Skin epidermis (tissue), 12 donors: ENCODE measurements at regions not wholly inside any gene's neighbourhood (a gene's known extent, or its start where the extent isn't known, plus 50 kb on each side); places are given as distances from the start of the nearest gene placed in this dataset.
"Not testable (repeated sequence)": the region's sequence is repeated elsewhere in the genome, so short reads cannot be mapped to it uniquely, and the experiment has no call there.

Experiments used
- H3K27ac ChIP-seq, 21 experiments: fragments of 200-600 bp; sonication (generic) in 11 of 21; one replicate each; pipeline ENCODE4 v1.5.0; 2020; ENCODE audit warnings: mild to moderate bottlenecking in 3 of 21, inconsistent platforms in 2 of 21, moderate library complexity in 2 of 21
- H3K4me3 ChIP-seq, 7 experiments: fragments of 200-600 bp; sonication (generic) in 2 of 7; one replicate each; pipeline ENCODE4 v1.5.0; 2020; ENCODE audit warnings: inconsistent platforms in 2 of 7, mild to moderate bottlenecking in 2 of 7, moderate library complexity in 1 of 7

DNA sequence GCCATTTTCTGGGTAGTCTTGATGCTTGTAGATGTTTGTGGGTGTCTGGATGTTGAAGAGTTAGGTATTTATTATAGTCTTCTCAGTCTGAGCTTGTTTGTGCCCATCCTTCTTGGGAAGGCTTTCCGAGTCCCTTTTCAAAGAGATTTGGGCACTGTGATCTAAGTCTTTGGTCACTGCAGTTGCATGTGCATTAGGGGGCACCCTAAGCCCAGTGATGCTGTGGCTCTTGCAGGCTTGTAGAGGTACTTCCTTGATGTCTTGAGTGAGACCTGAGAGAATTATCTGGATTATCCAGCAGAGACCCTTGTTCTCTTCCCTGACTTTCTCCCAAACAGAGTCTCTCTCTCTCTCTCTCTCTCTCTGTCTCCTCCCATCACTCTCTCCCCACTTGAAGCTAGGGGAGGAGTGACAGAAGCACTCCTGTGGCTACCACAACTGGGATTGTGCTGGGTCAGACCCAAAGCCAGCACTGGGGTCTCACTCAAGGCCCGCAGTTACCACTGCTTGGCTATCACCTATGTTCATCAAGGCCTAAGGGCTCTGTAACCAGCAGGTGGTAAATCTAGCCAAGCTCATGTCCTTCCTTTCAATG, 68.5 kb downstream of the TMCO5A start:
- Histone ChIP-seq H3K27ac (no peak overlapping the region), H3K4me3 (no peak overlapping the region)

DNA sequence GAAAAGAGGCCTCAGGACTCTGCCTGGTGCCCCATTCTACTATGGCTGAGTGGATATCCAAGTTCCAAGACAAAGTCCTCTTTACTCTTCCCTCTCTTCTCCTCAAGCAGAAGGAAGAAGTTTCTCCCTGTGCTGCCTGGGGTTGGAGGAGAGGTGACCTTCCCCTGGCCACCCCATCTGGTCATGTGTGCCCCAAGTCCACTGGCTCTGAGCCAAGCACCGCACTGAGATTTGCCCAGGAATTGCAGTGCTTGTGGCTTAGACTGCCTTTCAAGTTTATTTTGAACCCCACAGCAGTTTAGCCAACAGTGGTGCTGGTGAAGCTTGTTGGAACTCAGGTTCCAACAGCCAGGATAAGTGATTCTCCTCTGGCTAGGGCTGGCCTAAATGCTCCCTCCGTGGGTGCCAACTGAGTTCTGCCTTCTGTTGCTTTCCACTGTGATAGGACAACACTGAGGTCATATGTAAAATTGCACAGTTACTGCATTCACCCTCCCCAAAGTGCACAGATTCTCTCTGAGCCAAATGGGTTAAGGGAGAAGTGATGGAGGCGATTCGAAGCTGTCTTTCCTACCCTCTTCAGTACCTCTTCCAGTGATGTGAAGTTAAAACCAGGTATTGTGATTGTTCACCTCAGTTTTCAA, 69.9 kb downstream of the TMCO5A start:
- H3K27ac ChIP-seq: no peak overlapping the region
- no peak overlapping the region for H3K4me3 ChIP-seq

DNA sequence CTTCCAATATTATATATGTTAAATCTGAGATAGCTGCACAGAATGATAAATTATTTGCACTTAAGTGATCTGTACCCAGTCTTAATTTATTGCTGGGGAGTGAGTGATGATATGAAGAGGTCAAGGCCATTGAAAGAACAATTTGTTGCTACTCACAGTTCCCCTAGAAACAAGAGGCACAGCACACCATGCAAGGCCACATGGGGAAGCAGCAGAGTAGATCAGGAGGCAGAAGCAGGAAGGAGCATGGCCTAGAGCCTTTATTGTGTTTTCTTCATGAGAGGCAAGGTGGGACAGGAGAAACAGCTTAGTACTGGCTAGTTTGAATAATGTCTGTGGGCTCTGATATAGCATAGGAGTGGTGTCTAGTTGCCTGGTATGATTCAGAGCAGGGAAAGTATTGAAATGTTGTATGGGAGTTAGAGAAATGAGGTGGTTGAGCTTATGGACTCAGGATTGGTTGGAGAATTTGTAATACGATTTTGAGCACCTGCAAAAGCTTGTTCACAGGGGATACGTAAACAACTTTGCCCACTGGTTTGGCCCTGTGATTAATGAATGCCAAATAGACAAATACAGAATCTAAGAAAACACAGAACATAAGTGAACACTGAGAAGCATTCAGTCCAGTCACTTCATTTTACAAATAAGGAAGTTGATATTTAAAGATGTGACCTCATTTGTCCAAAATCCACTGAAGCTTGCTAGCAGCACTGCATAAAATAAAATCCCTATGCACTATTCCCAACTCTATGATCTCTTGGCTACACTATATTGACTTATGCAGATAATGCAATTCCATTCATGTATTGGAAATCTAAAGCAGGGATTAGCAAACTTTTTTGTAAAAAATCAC, 71.7 kb downstream of the TMCO5A start:
- H3K27ac ChIP-seq: peak overlapping the region in 2 of 21 experiments; percentile 0 to 33

GRCh38 chr15:38010395-38010794, 76.0 kb downstream of the TMCO5A start:
- Histone ChIP-seq H3K4me3 (no peak overlapping the region), H3K27ac (no peak overlapping the region)

More for the DNA sequence above, 71.7 kb downstream of the TMCO5A start:
- no peak overlapping the region for H3K4me3 ChIP-seq

DNA sequence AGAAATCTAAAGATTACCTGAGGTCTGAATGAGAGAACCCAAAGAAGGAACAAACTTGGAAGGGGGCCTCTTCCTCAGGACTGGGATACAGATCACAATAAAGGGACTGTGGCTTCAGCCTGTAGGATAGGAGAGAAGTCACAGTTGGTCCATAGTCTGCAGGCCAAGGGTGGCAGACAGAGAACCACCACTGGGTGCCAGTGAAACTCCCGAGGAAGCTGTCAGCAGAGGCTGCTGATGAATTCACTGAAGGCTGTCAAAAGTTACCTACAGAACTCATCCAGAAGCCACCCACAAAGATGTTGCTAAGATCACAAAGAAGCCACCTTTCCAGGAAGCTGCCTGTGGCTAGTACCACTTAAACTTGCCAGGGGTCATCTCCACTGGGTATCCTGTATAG, 78.5 kb downstream of the TMCO5A start:
- H3K4me3 ChIP-seq: no peak overlapping the region
- no peak overlapping the region for H3K27ac ChIP-seq

GRCh38 chr15:38017721-38018120, 83.3 kb downstream of the TMCO5A start:
- H3K4me3 ChIP-seq: no peak overlapping the region
- no peak overlapping the region for H3K27ac ChIP-seq

DNA sequence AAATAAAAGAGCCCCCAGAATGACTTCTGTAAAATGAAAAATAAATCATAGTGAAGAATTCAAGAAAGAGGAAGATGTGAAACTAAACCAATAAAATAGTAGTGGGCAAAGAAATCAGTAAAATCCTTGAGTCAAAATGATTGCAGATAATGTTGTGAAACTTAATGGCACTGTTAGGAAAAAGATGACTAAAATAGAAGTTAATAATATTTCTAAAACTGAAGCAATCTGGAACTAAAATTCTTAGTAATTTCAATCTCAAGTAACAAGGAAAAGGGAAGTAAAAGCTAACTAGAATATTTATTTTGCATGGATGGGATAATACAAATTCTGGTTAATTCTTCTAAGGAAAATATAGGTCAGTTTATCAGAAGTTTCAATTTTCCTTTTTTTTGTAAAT, 84.6 kb downstream of the TMCO5A start:
- Histone ChIP-seq H3K4me3 (no peak overlapping the region), H3K27ac (no peak overlapping the region)

GRCh38 chr15:38021259-38021658, 86.8 kb downstream of the TMCO5A start:
- no peak overlapping the region for H3K27ac ChIP-seq

GRCh38 chr15:38024293-38025091, 90.1 kb downstream of the TMCO5A start:
- no peak overlapping the region for H3K4me3 ChIP-seq
- no peak overlapping the region for H3K27ac ChIP-seq

More at GRCh38 chr15:38021259-38021658, 86.8 kb downstream of the TMCO5A start:
- H3K4me3 ChIP-seq: no peak overlapping the region

GRCh38 chr15:38025656-38026055, 91.2 kb downstream of the TMCO5A start:
- H3K27ac ChIP-seq, H3K4me3 ChIP-seq: not testable (repeated sequence)

DNA sequence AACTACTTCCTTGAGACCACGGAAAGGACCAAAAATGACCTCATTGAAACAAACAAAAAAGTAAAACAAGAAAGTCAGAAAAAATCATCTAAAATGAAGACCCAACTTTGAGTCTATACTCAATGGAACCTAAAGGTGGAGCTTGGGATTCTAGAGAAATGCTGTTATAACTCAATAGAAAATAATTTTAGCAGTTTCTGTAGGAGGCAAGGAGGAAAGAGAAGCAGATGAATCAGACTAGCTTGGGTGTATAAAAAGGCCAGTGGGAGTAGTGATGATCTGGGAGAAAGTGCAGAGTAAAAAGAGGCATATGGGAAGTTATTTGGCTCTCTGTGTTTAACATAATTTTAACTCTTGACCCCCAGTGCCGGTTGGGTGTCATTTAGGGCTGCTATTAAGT, 94.4 kb downstream of the TMCO5A start:
- no peak overlapping the region for H3K4me3 ChIP-seq
- H3K27ac ChIP-seq: no peak overlapping the region

GRCh38 chr15:38029736-38030135, 95.3 kb downstream of the TMCO5A start:
- Histone ChIP-seq H3K27ac (no peak overlapping the region), H3K4me3 (no peak overlapping the region)

DNA sequence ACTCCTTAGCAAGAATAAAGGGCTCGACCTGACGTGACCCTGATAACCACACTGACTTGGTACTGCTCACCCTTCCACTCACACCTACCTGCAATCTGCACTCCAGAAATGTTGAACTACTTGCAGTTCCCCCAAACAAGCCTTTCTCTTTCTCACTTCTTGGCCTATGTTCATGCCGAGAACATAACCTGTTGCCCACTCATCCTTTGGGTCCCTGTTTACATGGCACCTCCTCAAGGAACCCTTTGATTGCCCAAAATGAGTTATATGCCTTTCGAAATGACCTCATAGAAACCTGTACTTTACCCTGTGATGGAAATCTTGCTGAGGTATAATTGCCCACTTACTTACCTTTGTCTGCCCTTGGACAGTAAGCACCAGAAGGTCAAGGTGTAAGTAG, 96.2 kb downstream of the TMCO5A start:
- H3K27ac ChIP-seq: no peak overlapping the region
- no peak overlapping the region for H3K4me3 ChIP-seq

DNA sequence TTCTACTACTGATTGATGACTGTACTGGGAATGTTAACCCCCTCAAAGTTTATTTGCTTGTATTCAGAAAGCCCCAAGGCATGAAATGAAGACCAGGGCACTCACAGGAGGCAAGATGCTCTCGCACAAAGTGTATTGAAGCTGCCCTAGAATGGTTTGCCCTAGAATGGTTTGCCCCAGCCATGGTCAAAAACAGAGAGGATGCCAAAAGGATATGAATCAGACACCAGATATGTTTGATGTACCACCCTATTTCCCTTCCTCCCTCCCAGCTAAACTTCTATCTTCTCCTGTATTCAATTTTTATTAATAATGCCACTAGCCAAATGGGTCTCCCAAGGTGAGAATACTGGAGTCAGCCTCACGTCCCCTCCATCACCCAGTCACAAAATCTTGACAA, 101.3 kb downstream of the TMCO5A start:
- no peak overlapping the region for H3K27ac ChIP-seq
- no peak overlapping the region for H3K4me3 ChIP-seq

GRCh38 chr15:38036790-38037338, 102.4 kb downstream of the TMCO5A start:
- Histone ChIP-seq H3K27ac (no peak overlapping the region), H3K4me3 (no peak overlapping the region)

DNA sequence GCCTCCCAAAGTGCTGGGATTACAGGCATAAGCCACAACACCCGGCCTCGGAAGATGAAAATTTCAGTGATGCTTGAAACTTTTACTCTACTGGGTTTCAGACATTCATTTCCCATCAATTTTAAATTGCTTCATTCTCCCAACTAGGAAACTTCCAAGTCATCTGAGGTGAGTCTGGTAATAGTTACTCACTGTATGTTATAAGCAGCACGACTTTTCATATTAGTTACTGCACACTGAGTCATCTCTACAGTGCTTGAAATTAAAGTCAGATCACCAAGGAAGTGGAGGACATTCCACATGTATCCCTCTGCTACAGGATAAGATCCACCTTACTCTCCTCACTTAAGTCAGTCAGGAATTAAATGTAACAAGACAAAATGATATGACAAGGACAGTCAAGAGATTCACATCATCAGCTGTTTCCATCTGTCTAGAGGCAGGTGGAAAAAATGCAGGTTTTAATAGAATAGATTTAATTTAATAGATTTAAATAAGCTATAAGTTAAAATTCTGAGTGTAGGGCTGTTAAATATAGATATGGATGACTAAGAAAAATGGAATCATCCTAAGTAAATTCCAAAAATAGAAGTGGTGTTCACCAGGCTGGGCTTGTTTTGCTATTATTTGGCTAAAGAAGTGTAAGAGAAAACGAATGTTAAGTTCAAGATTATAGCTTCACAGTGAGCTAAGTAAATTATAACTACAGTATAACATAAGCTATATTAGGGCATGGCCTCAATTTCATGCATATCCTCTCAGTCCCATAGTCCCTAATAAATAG, 104.4 kb downstream of the TMCO5A start:
- no peak overlapping the region for H3K4me3 ChIP-seq
- H3K27ac ChIP-seq: peak overlapping the region in 2 of 21 experiments; percentile 4 to 21

DNA sequence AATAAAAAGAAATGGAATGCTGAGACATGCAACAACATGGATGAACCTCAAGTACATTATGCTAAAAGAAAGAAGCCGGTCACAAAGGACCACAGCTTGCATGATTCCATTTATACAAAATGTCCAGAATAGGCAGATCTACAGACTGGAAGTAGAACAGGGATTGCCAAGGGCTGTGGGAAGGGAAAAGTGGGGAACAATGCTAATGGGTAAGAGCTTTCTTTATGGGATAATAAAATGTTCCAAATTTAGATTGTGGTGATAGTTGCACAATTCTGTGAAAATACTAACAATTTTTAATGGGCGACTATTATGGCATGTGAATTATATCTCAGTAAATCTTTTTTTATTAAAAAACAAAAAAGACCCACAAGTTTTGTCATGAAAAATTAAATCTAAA, 106.2 kb downstream of the TMCO5A start:
- no peak overlapping the region for H3K4me3 ChIP-seq
- no peak overlapping the region for H3K27ac ChIP-seq

GRCh38 chr15:38041576-38041975, 107.1 kb downstream of the TMCO5A start:
- no peak overlapping the region for H3K4me3 ChIP-seq
- peak overlapping the region in 3 of 21 experiments; percentile 11 to 54 (median 33) for H3K27ac ChIP-seq

GRCh38 chr15:38042211-38042610, 107.8 kb downstream of the TMCO5A start:
- H3K27ac ChIP-seq: peak overlapping the region in 9 of 21 experiments; percentile 11 to 74 (median 46)

More at GRCh38 chr15:38042211-38042610, 107.8 kb downstream of the TMCO5A start:
- no peak overlapping the region for H3K4me3 ChIP-seq
